ENCODE measurements at regions not wholly inside any gene's neighbourhood (a gene's known extent, or its start where the extent isn't known, plus 50 kb on each side); places are given as distances from the start of the nearest gene placed in this dataset.

- Histone ChIP-seq H3K36me3 (replicated peaks in 1 of 2; ENCODE audit: control insufficient read depth in 1 of 2, insufficient read depth in 2 of 2, low read length in 2 of 2) (no peaks in the 10 kb centered on the region), H3K9ac (ENCODE audit: insufficient read depth, low read length, poor library complexity, severe bottlenecking) (no peak overlapping the region), H2AFZ (ENCODE audit: insufficient read depth, low read depth, low read length, poor library complexity, severe bottlenecking) (no peak overlapping the region), H3K4me1 (ENCODE audit: control insufficient read depth in 1 of 2, insufficient read depth in 2 of 2, low read length in 2 of 2) (no peaks in the 10 kb centered on the region), H3K4me3 (replicated peaks in 1 of 3; ENCODE audit: low read depth in 2 of 3, low read length in 3 of 3) (no peak overlapping the region), H3K9me3 (replicated peaks in 1 of 2; ENCODE audit: control insufficient read depth in 1 of 2, insufficient read depth in 1 of 2, low read length in 2 of 2) (no peaks in the 10 kb centered on the region), H4K20me1 (ENCODE audit: insufficient read depth, low read length) (no peaks in the 10 kb centered on the region), H3K27ac (ENCODE audit: low read depth in 1 of 2, low read length in 2 of 2) (no peak overlapping the region), H3K79me2 (ENCODE audit: insufficient read depth, low read length) (no peaks in the 10 kb centered on the region), H3K4me2 (replicated peaks; ENCODE audit: extremely low read depth, low read length, poor library complexity, severe bottlenecking) (no peak overlapping the region), H3K27me3 (ENCODE audit: control insufficient read depth in 2 of 2, insufficient read depth in 2 of 2, low read length in 2 of 2) (no peaks in the 10 kb centered on the region)
- Mint-ChIP-seq H3K4me1 (no peaks in the 10 kb centered on the region), H3K27me3 (ENCODE audit: low read depth in 3 of 3) (peaks cover 0 to 3% (median 0%) of the 10 kb centered on the region in 3 donors), H3K36me3 (no peaks in the 10 kb centered on the region), H3K4me3 (no peak overlapping the region), H3K27ac (no peak overlapping the region), H3K9me3 (peaks cover 0 to 3% (median 0%) of the 10 kb centered on the region in 7 donors)
- intact Hi-C loops (cut with micrococcal nuclease) = no loop called here
- no peak for TF ChIP-seq CTCF (IDR thresholded peaks at IDR 0.05)
- WGBS (ENCODE audit: insufficient coverage) = 0% methylated on average over 1 of the region's 1 CpG
- no peak for DNase-seq
Measured at GRCh38 chr9:99350461-99350860, 128.4 kb downstream of the SEC61B start.

GRCh38 chr9:99351647-99352046 lies 129.6 kb downstream of the SEC61B start:
- Histone ChIP-seq H2AFZ (ENCODE audit: insufficient read depth, low read depth, low read length, poor library complexity, severe bottlenecking) (no peak overlapping the region), H3K4me1 (ENCODE audit: control insufficient read depth in 1 of 2, insufficient read depth in 2 of 2, low read length in 2 of 2) (no peaks in the 10 kb centered on the region), H3K79me2 (ENCODE audit: insufficient read depth, low read length) (no peaks in the 10 kb centered on the region), H3K36me3 (replicated peaks in 1 of 2; ENCODE audit: control insufficient read depth in 1 of 2, insufficient read depth in 2 of 2, low read length in 2 of 2) (no peaks in the 10 kb centered on the region), H3K4me2 (replicated peaks; ENCODE audit: extremely low read depth, low read length, poor library complexity, severe bottlenecking) (no peak overlapping the region), H3K27me3 (ENCODE audit: control insufficient read depth in 2 of 2, insufficient read depth in 2 of 2, low read length in 2 of 2) (no peaks in the 10 kb centered on the region), H4K20me1 (ENCODE audit: insufficient read depth, low read length) (no peaks in the 10 kb centered on the region), H3K9ac (ENCODE audit: insufficient read depth, low read length, poor library complexity, severe bottlenecking) (no peak overlapping the region), H3K4me3 (replicated peaks in 1 of 3; ENCODE audit: low read depth in 2 of 3, low read length in 3 of 3) (no peak overlapping the region), H3K27ac (ENCODE audit: low read depth in 1 of 2, low read length in 2 of 2) (no peak overlapping the region), H3K9me3 (replicated peaks in 1 of 2; ENCODE audit: control insufficient read depth in 1 of 2, insufficient read depth in 1 of 2, low read length in 2 of 2) (no peaks in the 10 kb centered on the region)
- Mint-ChIP-seq H3K36me3 (no peaks in the 10 kb centered on the region), H3K4me1 (no peaks in the 10 kb centered on the region), H3K4me3 (no peak overlapping the region), H3K9me3 (peaks cover 0 to 3% (median 0%) of the 10 kb centered on the region in 7 donors), H3K27ac (no peak overlapping the region), H3K27me3 (ENCODE audit: low read depth in 3 of 3) (peaks cover 0 to 3% (median 0%) of the 10 kb centered on the region in 3 donors)
- TF ChIP-seq CTCF (IDR thresholded peaks at IDR 0.05) = no peak
- WGBS (ENCODE audit: insufficient coverage) = 97% methylated on average over 7 of the region's 7 CpGs
- intact Hi-C loops (cut with micrococcal nuclease) = no loop called here
- no peak for DNase-seq

Data from CD14-positive monocyte (primary cell).